ENCODE measurements at regions not wholly inside any gene's neighbourhood (a gene's known extent, or its start where the extent isn't known, plus 50 kb on each side); places are given as distances from the start of the nearest gene placed in this dataset.

DNA sequence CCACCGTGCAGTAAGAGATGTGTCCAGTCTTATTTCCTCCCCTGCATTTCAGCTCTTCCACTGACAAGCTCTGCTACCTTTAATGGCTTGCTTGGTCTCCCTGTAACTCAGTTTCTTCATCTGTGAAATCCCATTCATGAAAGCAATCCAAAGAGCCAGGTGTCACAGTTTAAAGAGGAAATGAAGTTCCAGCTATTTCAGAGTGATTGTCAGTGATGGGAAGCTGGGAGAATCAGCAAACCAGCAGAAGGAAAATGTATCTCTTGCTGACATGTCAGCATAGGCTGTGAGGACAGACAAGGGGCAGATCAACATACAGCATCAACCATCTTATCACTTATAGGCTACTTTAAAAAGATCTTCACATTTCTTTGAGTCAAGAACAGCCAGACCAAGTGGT, 445.3 kb downstream of the ADRA2A start:
- TF ChIP-seq, protein P1, sequence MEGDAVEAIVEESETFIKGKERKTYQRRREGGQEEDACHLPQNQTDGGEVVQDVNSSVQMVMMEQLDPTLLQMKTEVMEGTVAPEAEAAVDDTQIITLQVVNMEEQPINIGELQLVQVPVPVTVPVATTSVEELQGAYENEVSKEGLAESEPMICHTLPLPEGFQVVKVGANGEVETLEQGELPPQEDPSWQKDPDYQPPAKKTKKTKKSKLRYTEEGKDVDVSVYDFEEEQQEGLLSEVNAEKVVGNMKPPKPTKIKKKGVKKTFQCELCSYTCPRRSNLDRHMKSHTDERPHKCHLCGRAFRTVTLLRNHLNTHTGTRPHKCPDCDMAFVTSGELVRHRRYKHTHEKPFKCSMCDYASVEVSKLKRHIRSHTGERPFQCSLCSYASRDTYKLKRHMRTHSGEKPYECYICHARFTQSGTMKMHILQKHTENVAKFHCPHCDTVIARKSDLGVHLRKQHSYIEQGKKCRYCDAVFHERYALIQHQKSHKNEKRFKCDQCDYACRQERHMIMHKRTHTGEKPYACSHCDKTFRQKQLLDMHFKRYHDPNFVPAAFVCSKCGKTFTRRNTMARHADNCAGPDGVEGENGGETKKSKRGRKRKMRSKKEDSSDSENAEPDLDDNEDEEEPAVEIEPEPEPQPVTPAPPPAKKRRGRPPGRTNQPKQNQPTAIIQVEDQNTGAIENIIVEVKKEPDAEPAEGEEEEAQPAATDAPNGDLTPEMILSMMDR (conservative IDR thresholded peaks at IDR 0.05; ENCODE audit: low read depth, low read length) = no peak
- no peak for TF ChIP-seq POLR2A (IDR thresholded peaks at IDR 0.05; ENCODE audit: low read depth, low read length)
- TF ChIP-seq RFX5 (IDR thresholded peaks at IDR 0.05; ENCODE audit: low read depth, low read length) = no peak
- no peak for TF ChIP-seq MAFK (IDR thresholded peaks at IDR 0.05; ENCODE audit: low read depth, low read length)
- TF ChIP-seq RAD21 (IDR thresholded peaks at IDR 0.05; ENCODE audit: low read length) = no peak
- TF ChIP-seq CHD1 (IDR thresholded peaks at IDR 0.05; ENCODE audit: low read depth, low read length) = no peak
- no peak for TF ChIP-seq MXI1 (IDR thresholded peaks at IDR 0.05; ENCODE audit: borderline replicate concordance, low read depth, low read length)
- TF ChIP-seq BHLHE40 (IDR thresholded peaks at IDR 0.05; ENCODE audit: low read depth, low read length) = no peak
